ENCODE measurements at regions not wholly inside any gene's neighbourhood (a gene's known extent, or its start where the extent isn't known, plus 50 kb on each side); places are given as distances from the start of the nearest gene placed in this dataset.

DNA sequence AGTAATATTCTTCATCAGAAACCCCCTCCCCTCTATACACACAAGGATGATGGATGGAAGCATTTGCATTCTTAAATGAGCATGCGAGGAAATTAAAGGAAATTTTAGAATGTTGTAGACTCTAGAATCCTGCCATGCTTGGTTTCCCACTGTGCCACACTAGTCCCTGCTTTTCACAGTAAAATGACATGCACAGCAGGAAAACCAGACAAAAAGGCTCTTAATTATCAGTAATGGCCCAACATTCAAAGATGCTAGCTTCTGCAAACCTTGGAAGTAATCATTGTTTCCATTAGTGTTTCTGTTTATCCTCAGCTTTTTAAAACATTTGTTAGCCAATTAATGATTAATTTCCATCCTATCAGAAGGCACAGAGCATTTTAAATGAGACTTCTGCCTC, 255.8 kb downstream of the SLCO4C1 start:
- ChIA-PET CTCF (ENCODE audit: low intra/inter-chr PET ratio) (no interaction called here), POLR2A (no interaction called here)
- no peaks in the 10 kb centered on the region for H4K20me1 ChIP-seq (replicated peaks; ENCODE audit: control insufficient read depth, insufficient read depth, low read length)
- H3K27me3 ChIP-seq (ENCODE audit: control insufficient read depth in 2 of 2, insufficient read depth in 2 of 2, low read length in 2 of 2) = no peaks in the 10 kb centered on the region
- ATAC-seq (no peak), DNase-seq (ENCODE audit: extremely low read depth in 1 of 4, low spot score in 3 of 4) (no peak), FAIRE-seq (no peak)
- H3K9ac ChIP-seq (ENCODE audit: insufficient read depth in 1 of 2, low read depth in 2 of 2, low read length in 2 of 2) = no peak overlapping the region
- in situ Hi-C loops (cut with MboI) = no loop called here
- no peak overlapping the region for H3K4me3 ChIP-seq
- H3K9me3 ChIP-seq (replicated peaks; ENCODE audit: control insufficient read depth, insufficient read depth, low read depth, low read length) = no peaks in the 10 kb centered on the region
- no peak overlapping the region for H3K4me2 ChIP-seq (ENCODE audit: insufficient read depth, low read length)
- no peaks in the 10 kb centered on the region for H3K36me3 ChIP-seq (ENCODE audit: control insufficient read depth, insufficient read depth, low read length)
- H3K9me1 ChIP-seq (ENCODE audit: control insufficient read depth, insufficient read depth, low read length) = no peaks in the 10 kb centered on the region
- no peaks in the 10 kb centered on the region for H3K79me2 ChIP-seq (ENCODE audit: control insufficient read depth, insufficient read depth, low read length)
- no TSS peak for BruUV-seq (replicated peaks)
- no peak overlapping the region for H3K27ac ChIP-seq (ENCODE audit: extremely low read depth, low read depth, low read length)
- intact Hi-C loops (cut with micrococcal nuclease) = no loop called here
- H3K4me1 ChIP-seq (replicated peaks in 1 of 2; ENCODE audit: control insufficient read depth in 2 of 2, insufficient read depth in 2 of 2, low read length in 2 of 2) = no peaks in the 10 kb centered on the region
- no peak overlapping the region for H2AFZ ChIP-seq (ENCODE audit: low read depth, low read length)
- 0% methylated on average over 1 of the region's 1 CpG for WGBS (ENCODE audit: insufficient coverage, low coverage, missing lambda C conversion rate)
- no peak for TF ChIP-seq ZNF133 (CRISPR knock-in tag; IDR thresholded peaks at IDR 0.05)
- TF ChIP-seq TEAD4 (IDR thresholded peaks at IDR 0.05; ENCODE audit: low read length) = no peak
- no peak for TF ChIP-seq TEAD4 (CRISPR knock-in tag; IDR thresholded peaks at IDR 0.05; ENCODE audit: borderline replicate concordance)
- TF ChIP-seq, protein P1, sequence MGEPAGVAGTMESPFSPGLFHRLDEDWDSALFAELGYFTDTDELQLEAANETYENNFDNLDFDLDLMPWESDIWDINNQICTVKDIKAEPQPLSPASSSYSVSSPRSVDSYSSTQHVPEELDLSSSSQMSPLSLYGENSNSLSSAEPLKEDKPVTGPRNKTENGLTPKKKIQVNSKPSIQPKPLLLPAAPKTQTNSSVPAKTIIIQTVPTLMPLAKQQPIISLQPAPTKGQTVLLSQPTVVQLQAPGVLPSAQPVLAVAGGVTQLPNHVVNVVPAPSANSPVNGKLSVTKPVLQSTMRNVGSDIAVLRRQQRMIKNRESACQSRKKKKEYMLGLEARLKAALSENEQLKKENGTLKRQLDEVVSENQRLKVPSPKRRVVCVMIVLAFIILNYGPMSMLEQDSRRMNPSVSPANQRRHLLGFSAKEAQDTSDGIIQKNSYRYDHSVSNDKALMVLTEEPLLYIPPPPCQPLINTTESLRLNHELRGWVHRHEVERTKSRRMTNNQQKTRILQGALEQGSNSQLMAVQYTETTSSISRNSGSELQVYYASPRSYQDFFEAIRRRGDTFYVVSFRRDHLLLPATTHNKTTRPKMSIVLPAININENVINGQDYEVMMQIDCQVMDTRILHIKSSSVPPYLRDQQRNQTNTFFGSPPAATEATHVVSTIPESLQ (CRISPR knock-in tag; IDR thresholded peaks at IDR 0.05) = no peak
- TF ChIP-seq NR4A1 (CRISPR knock-in tag; IDR thresholded peaks at IDR 0.05) = no peak
- no peak for TF ChIP-seq NR4A1 (tag; IDR thresholded peaks at IDR 0.05)
- TF ChIP-seq PCBP2 (IDR thresholded peaks at IDR 0.05; ENCODE audit: low read depth, low read length, poor library complexity, severe bottlenecking) = no peak
- TF ChIP-seq ZNF699 (CRISPR knock-in tag; IDR thresholded peaks at IDR 0.05; ENCODE audit: insufficient replicate concordance) = no peak
- TF ChIP-seq, protein P2, sequence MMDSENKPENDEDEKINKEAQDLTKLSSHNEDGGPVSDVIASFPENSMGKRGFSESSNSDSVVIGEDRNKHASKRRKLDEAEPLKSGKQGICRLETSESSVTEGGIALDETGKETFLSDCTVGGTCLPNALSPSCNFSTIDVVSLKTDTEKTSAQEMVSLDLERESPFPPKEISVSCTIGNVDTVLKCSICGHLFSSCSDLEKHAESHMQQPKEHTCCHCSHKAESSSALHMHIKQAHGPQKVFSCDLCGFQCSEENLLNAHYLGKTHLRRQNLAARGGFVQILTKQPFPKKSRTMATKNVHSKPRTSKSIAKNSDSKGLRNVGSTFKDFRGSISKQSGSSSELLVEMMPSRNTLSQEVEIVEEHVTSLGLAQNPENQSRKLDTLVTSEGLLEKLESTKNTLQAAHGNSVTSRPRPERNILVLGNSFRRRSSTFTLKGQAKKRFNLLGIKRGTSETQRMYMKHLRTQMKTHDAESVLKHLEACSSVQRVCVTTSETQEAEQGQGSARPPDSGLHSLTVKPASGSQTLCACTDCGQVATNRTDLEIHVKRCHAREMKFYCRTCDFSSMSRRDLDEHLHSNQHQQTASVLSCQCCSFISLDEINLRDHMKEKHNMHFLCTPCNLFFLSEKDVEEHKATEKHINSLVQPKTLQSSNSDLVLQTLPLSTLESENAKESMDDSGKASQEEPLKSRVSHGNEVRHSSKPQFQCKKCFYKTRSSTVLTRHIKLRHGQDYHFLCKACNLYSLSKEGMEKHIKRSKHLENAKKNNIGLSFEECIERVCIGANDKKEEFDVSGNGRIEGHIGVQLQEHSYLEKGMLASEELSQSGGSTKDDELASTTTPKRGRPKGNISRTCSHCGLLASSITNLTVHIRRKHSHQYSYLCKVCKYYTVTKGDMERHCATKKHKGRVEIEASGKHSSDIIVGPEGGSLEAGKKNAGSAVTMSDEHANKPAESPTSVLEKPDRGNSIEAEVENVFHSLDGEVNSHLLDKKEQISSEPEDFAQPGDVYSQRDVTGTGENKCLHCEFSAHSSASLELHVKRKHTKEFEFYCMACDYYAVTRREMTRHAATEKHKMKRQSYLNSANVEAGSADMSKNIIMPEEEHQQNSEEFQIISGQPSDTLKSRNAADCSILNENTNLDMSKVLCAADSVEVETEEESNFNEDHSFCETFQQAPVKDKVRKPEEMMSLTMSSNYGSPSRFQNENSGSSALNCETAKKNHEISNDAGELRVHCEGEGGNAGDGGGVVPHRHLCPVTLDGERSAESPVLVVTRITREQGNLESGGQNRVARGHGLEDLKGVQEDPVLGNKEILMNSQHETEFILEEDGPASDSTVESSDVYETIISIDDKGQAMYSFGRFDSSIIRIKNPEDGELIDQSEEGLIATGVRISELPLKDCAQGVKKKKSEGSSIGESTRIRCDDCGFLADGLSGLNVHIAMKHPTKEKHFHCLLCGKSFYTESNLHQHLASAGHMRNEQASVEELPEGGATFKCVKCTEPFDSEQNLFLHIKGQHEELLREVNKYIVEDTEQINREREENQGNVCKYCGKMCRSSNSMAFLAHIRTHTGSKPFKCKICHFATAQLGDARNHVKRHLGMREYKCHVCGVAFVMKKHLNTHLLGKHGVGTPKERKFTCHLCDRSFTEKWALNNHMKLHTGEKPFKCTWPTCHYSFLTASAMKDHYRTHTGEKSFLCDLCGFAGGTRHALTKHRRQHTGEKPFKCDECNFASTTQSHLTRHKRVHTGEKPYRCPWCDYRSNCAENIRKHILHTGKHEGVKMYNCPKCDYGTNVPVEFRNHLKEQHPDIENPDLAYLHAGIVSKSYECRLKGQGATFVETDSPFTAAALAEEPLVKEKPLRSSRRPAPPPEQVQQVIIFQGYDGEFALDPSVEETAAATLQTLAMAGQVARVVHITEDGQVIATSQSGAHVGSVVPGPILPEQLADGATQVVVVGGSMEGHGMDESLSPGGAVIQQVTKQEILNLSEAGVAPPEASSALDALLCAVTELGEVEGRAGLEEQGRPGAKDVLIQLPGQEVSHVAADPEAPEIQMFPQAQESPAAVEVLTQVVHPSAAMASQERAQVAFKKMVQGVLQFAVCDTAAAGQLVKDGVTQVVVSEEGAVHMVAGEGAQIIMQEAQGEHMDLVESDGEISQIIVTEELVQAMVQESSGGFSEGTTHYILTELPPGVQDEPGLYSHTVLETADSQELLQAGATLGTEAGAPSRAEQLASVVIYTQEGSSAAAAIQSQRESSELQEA (IDR thresholded peaks at IDR 0.05; ENCODE audit: low read depth) = no peak
- no peak for TF ChIP-seq NKRF (IDR thresholded peaks at IDR 0.05; ENCODE audit: borderline replicate concordance)
- TF ChIP-seq SP1 (CRISPR knock-in tag; IDR thresholded peaks at IDR 0.05) = no peak
- TF ChIP-seq HNRNPK (IDR thresholded peaks at IDR 0.05; ENCODE audit: low read depth, low read length, poor library complexity, severe bottlenecking) = no peak

All from K562 (cell line).